GM19238 (cell line): ENCODE measurements at regions not wholly inside any gene's neighbourhood (a gene's known extent, or its start where the extent isn't known, plus 50 kb on each side); places are given as distances from the start of the nearest gene placed in this dataset.

Source experiments
- DNase-seq: peaks from one replicate; pipeline ENCODE4 v3.0.0; 2011; ENCODE audit warnings: low spot score; ENCODE audit not compliant: insufficient read length

GRCh38 chr20:11204926-11205768, 531.3 kb upstream of the JAG1 start:
- DNase-seq = no peak

GRCh38 chr20:11205769-11206362, 532.1 kb upstream of the JAG1 start:
- no peak for DNase-seq

- no peak for DNase-seq
These were observed 534.1 kb upstream of the JAG1 start for GRCh38 chr20:11207749-11208502.

- no peak for DNase-seq
These were observed 536.8 kb upstream of the JAG1 start for GRCh38 chr20:11210611-11211010.

- DNase-seq = no peak
These were observed 538.5 kb upstream of the JAG1 start for GRCh38 chr20:11212272-11212671.

GRCh38 chr20:11212902-11213301, 539.1 kb upstream of the JAG1 start:
- DNase-seq = no peak

- no peak for DNase-seq
These were observed 540.5 kb upstream of the JAG1 start for GRCh38 chr20:11214256-11214840.

- DNase-seq = no peak
These were observed 542.9 kb upstream of the JAG1 start for GRCh38 chr20:11216451-11217314.

GRCh38 chr20:11217326-11218172, 543.8 kb upstream of the JAG1 start:
- no peak for DNase-seq

GRCh38 chr20:11218173-11218680, 544.4 kb upstream of the JAG1 start:
- no peak for DNase-seq

GRCh38 chr20:11219192-11219591, 545.4 kb upstream of the JAG1 start:
- no peak for DNase-seq

GRCh38 chr20:11221046-11221445, 547.2 kb upstream of the JAG1 start:
- no peak for DNase-seq

GRCh38 chr20:11222243-11222642, 548.4 kb upstream of the JAG1 start:
- no peak for DNase-seq

GRCh38 chr20:11227602-11228001, 553.8 kb upstream of the JAG1 start:
- no peak for DNase-seq

- no peak for DNase-seq
These were observed 556.0 kb upstream of the JAG1 start for GRCh38 chr20:11229772-11230171.

GRCh38 chr20:11230999-11231398, 557.2 kb upstream of the JAG1 start:
- no peak for DNase-seq

- no peak for DNase-seq
These were observed 558.2 kb upstream of the JAG1 start for GRCh38 chr20:11231742-11232648.

GRCh38 chr20:11232896-11233295, 559.1 kb upstream of the JAG1 start:
- DNase-seq = no peak

- DNase-seq = no peak
These were observed 560.4 kb upstream of the JAG1 start for GRCh38 chr20:11234181-11234580.
